Lung (tissue), 1 donor: ENCODE measurements at regions not wholly inside any gene's neighbourhood (a gene's known extent, or its start where the extent isn't known, plus 50 kb on each side); places are given as distances from the start of the nearest gene placed in this dataset. TPM values are rescaled to one million over a fixed set of nuclear protein-coding genes. Genes with fewer than 3 reads are reported as not detected.

Experiments used
- small RNA-seq: library from RNA; depleted of rRNA; stranded (forward); fragments of <200 nt; gene quantifications from one replicate; pipeline ENCODE3, GENCODE V24; 2014; ENCODE audit warnings: low replicate concordance

Small RNAs in the stretch of these regions (small RNA-seq; reads per million reads assigned to genes)
- gene RF00012: not detected
